Stimulated activated CD8-positive, alpha-beta memory T cell treated with anti-CD3 and anti-CD28 coated beads, Interleukin-7, amount 100 ng/mL, for 4 hours (primary cell): ENCODE measurements at regions not wholly inside any gene's neighbourhood (a gene's known extent, or its start where the extent isn't known, plus 50 kb on each side); places are given as distances from the start of the nearest gene placed in this dataset.
"Not testable (repeated sequence)": the region's sequence is repeated elsewhere in the genome, so short reads cannot be mapped to it uniquely, and the experiment has no call there.

Source experiments
- DNase-seq, 2 donors: peaks; one replicate each; pipeline ENCODE4 v3.0.0-alpha.2; 2020; ENCODE audit warnings: low read depth in 2 of 2

DNA sequence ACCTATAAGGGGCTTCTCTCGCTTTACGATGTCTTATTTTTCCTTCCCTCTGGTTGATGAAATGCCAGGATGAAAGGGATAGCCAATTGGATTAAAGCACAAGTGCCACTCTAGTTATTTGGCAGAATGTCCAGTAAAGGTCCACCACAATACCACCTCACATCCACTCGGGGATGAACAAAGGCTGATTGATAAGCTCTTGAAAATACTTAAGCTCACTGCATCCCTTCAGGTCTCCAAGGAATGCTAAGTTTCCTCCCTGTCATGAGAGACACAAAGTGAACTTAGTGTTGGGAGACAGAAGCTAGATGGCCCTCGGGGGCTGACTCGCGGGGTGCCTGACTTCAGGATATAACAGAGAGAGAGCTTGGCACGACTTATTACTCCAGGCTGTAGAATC is 185.9 kb upstream of the ZNF644 start:
- not testable (repeated sequence) for DNase-seq

DNA sequence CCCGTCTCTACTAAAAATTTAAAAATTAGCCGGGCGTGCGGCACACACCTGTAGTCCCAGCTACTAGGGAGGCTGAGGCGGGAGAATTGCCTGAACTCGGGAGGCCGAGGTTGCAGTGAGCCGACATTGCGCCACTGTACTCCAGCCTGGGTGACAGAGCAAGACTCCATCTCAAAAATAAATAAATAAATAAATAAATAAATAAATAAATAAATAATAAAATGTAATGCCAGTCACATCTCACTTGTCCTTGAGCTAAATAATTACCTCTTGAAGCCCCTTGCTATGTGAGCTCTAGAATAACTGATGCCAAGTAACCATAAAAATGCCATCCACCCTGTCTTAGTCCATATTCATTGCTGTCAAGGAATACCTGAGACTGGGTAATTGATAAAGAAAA is 182.3 kb upstream of the ZNF644 start:
- not testable (repeated sequence) for DNase-seq

GRCh38 chr1:91201694-91202093 is 179.9 kb upstream of the ZNF644 start:
- no peak for DNase-seq

- no peak for DNase-seq
These were observed 179.3 kb upstream of the ZNF644 start for GRCh38 chr1:91201176-91201575.

DNA sequence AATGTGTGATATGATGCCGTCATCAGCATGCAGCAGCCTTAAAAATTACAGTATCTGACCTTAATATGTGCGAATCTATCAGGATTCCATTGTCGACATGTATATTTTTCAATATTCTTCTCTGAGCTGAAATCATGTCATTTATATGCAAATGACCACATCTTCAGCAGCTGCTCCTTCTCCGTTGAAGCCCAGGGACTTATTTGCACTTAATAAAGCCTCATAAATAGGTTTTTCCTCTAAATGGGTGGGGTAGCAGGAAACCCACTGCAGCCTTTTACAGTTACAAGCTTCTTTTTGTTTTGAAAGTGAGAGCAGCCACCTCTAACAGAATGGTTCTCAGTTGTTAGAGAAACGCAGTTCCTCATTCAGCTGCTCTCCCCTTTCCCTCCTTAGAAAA is 178.8 kb upstream of the ZNF644 start:
- no peak for DNase-seq

DNA sequence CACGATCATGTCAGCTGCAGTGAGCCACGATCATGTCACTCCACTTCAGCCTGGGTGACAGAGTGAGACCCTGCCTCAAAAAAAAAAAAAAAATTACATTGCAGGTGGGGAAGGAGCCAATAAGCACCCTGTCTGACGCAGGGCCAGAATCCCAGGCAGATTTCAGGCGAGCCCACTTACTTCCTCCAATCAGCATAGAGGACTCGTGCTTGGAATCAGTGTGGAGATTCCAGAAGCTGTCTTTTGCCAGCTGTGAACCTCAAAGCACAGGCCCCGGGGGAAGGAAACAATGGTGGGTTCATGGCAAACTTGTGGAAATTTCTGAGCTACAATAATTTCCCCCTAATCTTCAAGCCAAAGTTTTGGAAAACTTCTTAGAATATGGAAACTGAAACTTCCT is 178.2 kb upstream of the ZNF644 start:
- DNase-seq: no peak

GRCh38 chr1:91190996-91191395 is 169.2 kb upstream of the ZNF644 start:
- DNase-seq: no peak

- DNase-seq: no peak
These were observed 167.3 kb upstream of the ZNF644 start for GRCh38 chr1:91189096-91189495.

- DNase-seq: not testable (repeated sequence)
These were observed 161.0 kb upstream of the ZNF644 start for GRCh38 chr1:91182807-91183206.

DNA sequence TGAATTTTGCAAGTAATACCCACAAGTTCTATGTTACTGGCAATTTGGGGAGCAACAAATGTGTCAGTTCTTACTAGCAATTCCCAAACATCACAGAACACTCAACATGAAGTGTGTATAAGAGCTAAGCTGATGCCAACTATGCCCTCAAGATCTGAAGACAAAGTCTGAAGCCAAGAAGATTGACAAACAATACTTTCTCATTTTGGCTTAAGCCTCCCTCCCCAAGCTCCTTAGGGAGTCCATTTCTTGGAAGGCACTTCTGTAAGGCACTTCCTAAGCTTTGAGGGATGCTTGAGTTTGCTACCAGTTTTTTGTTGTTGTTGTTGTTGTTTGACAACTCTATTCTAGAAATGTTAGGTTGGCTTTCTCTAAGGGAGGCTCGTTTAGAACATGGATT is 154.4 kb upstream of the ZNF644 start:
- no peak for DNase-seq

DNA sequence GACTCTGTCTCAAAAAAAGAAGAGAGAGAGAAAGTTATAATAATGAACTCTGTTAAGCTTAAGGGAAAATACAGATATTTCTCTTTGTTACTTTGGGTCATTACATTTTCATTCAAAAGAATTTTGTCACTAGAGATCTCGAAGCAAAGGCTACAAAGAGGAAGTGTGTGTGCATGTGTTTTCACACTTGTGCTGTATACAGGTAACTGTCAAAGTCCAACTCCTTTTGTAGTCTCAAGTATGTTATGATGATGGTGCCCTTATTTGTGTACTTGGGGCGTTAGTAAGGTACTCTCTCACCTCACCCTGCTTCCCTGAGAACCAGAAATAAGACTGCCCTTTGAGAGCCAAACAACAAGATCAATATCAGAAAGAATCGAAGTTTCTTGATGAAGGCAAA is 152.9 kb upstream of the ZNF644 start:
- DNase-seq: no peak

DNA sequence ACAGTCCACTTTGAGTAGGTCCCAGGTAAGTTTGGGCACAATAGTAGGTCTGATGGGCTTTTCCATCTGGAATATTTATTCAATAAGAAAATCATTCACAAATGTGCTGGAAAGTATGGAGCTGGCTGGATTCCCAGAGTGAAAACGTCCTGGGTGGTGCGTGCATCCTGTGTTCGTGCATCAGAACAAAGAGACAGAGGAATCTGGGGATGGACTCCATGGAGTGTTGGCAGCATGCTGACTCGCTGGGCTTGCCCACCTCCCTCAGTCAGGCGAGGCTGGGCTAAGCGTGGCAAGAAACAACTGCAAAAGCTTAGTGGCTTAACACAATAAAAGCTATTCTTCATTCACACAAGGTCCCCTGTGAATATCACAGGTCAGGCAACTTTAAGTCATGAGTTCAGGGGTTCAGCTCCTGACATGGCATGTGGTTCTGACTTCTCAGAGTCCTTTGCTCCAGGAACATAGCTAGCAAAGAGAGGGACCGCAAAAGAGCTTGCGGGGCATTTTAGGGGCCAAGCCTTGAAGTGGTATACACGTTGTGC is 151.6 kb upstream of the ZNF644 start:
- no peak for DNase-seq

- no peak for DNase-seq
These were observed 150.7 kb upstream of the ZNF644 start for GRCh38 chr1:91172541-91172940.

DNA sequence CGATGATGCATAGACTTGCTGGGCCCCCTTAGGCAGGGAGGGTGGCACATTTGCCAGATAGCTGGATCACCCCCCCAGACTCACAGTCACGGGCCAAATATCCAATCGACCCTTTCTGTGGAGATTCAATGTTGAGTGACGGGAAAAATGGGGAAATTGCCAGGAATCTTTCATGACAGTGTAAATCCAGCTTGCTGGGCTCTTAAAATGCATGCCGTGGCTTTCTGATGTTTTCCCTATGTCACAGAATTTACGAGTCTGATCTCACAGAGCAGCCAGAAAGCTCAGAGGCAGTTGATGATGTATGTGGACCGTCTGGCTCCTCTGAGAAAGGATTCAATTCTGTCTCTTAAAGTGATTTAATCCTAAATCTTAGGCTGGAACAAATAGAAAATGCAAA is 150.1 kb upstream of the ZNF644 start:
- no peak for DNase-seq

- DNase-seq: no peak
These were observed 148.7 kb upstream of the ZNF644 start for GRCh38 chr1:91170571-91170970.

DNA sequence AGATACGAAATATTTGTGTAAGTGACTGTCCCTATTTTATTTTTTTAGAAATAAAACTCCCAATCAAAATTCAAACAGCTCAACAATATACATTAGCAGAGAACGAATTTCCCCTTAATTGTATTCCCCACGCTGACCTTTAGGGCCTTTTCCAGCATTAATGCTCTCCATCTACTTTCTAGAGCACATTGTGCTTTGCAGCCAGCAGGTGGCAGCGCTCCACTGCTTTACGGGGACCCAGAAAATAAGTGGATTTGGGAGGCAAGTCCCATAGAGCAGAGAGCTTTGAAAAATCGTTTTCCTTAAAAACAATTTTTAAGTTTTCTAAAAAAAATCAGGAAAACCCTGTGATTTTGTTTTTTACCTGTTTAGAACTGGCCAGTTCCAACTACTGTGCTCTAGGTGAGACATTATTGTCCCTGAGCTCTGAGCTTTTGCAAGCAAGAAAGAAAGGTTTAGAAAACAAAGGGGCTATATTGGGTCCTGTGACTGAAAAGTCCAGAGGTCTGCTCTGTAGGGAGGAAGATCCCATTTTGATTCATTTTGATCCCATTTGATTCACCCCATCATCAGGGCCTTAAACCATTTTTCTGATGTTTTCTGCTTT is 144.4 kb upstream of the ZNF644 start:
- no peak for DNase-seq

- peak; percentile 40 to 48 for DNase-seq
These were observed 143.3 kb upstream of the ZNF644 start for GRCh38 chr1:91165033-91165654.

GRCh38 chr1:91162613-91163012 is 140.8 kb upstream of the ZNF644 start:
- no peak for DNase-seq

- DNase-seq: no peak
These were observed 139.9 kb upstream of the ZNF644 start for GRCh38 chr1:91161749-91162148.

GRCh38 chr1:91161166-91161565 is 139.3 kb upstream of the ZNF644 start:
- no peak for DNase-seq

DNA sequence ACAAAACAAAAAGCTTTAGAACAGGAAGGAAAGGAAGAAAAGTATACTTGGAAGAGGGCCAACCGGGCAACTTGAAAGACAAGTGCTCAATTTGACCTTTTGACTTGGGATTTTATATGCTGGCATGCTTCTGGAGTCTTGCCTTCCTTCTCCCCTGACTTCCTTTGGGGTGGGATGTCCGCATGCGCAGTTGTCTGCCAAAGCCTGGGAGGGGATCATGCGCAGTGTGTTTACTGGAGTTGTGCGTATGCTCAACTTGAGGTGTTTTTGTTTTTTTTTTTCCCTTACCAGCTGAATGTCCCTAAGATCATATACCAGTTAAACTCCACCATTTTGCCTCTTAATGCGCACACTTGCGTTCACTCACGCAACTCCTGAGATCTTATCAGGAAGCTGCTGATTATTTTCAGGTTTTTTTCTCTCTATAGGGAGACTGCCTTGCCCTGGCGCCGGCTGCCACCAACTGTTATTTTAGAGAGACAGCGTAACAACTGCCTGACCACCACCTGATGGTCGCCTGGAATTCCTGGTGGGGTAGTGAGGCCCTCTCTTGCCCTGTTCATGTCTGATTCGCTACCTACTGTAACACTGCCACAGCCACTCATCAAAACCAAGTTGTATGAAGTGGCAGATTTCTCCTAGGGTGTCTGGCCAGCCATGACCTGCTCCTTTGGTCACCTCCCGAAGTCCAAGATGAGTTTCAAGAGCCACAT is 138.7 kb upstream of the ZNF644 start:
- no peak for DNase-seq

GRCh38 chr1:91153341-91153740 is 131.5 kb upstream of the ZNF644 start:
- no peak for DNase-seq

DNA sequence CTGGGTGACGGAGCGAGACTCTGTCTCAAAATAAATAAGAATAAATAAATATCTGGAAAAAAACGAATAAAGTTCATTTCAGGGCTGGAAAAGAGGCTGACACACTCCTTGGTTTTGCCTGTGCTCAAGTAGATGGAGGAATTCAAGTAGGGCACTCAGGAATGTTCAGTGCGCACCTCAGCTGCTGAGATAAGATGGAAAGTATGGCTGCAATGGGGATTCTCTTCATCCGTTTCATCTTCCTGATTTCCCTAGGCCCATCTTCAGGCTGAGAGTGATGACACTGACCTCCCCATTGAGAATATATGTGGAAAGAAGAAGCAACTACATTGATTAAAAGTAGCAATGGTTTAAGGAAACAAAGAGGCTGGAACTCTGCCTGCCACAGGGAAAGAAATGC is 130.5 kb upstream of the ZNF644 start:
- no peak for DNase-seq
